ENCODE measurements at regions not wholly inside any gene's neighbourhood (a gene's known extent, or its start where the extent isn't known, plus 50 kb on each side); places are given as distances from the start of the nearest gene placed in this dataset.

- intact Hi-C loops (cut with DNase I): no loop called here
- TF ChIP-seq CTCF (IDR thresholded peaks at IDR 0.05): no peak
- Histone ChIP-seq H3K4me3 (no peak overlapping the region), H3K27ac (peak overlapping the region in 2 of 10 donors; percentile 48 to 58), H3K27me3 (no peaks in the 10 kb centered on the region), H3K4me1 (peaks cover 0 to 4% (median 0%) of the 10 kb centered on the region in 9 donors), H3K36me3 (no peaks in the 10 kb centered on the region), H3K9me3 (peaks cover 0 to 5% (median 0%) of the 10 kb centered on the region in 11 donors)
- no peak for ATAC-seq
- DNase-seq: no peak
These were observed 527.5 kb upstream of the NMUR2 start for GRCh38 chr5:152932621-152933020.

GRCh38 chr5:152933056-152933455, 528.0 kb upstream of the NMUR2 start:
- WGBS, 2 donors: 53 to 71% methylated on average over 2 of the region's 2 CpGs
- Histone ChIP-seq H3K27ac (peak overlapping the region in 2 of 10 donors; percentile 48 to 58), H3K27me3 (no peaks in the 10 kb centered on the region), H3K36me3 (no peaks in the 10 kb centered on the region), H3K4me1 (peaks cover 0 to 4% (median 0%) of the 10 kb centered on the region in 9 donors), H3K4me3 (no peak overlapping the region), H3K9me3 (peaks cover 0 to 8% (median 0%) of the 10 kb centered on the region in 11 donors)
- no peak for TF ChIP-seq CTCF (IDR thresholded peaks at IDR 0.05)
- intact Hi-C loops (cut with DNase I): no loop called here
- no peak for ATAC-seq
- DNase-seq: no peak

GRCh38 chr5:152938630-152939029, 533.6 kb upstream of the NMUR2 start:
- Histone ChIP-seq H3K36me3 (no peaks in the 10 kb centered on the region), H3K4me1 (no peaks in the 10 kb centered on the region), H3K9me3 (peaks cover 0 to 26% (median 0%) of the 10 kb centered on the region in 11 donors), H3K27me3 (no peaks in the 10 kb centered on the region), H3K4me3 (no peak overlapping the region), H3K27ac (no peak overlapping the region)
- DNase-seq (no peak), ATAC-seq (no peak)
- intact Hi-C loops (cut with DNase I): loop anchor here in 1 of 10 donors (2.0 kb wide), 1 partner anchor 24 kb away; no protein-coding TSS in a partner anchor
- TF ChIP-seq CTCF (IDR thresholded peaks at IDR 0.05): no peak
- WGBS, 2 donors: 82 to 91% methylated on average over 1 of the region's 1 CpG

- intact Hi-C loops (cut with DNase I): no loop called here
These were observed 537.7 kb upstream of the NMUR2 start for GRCh38 chr5:152942633-152943336.

More at GRCh38 chr5:152942633-152943336, 537.7 kb upstream of the NMUR2 start:
- H3K27me3 ChIP-seq: no peaks in the 10 kb centered on the region
- 62 to 74% methylated on average over 5 of the region's 5 CpGs for WGBS, 2 donors
- no peak overlapping the region for H3K4me3 ChIP-seq
- no peak for TF ChIP-seq CTCF (IDR thresholded peaks at IDR 0.05)
- peak in 1 of 2 donors; percentile 40 for DNase-seq
- H3K27ac ChIP-seq: peak overlapping the region in 3 of 10 donors; percentile 5 to 32 (median 19)
- peak in 6 of 8 donors; percentile 25 to 87 (median 38) for ATAC-seq
- H3K4me1 ChIP-seq: no peaks in the 10 kb centered on the region
- peaks cover 0 to 21% (median 0%) of the 10 kb centered on the region in 11 donors for H3K9me3 ChIP-seq
- no peaks in the 10 kb centered on the region for H3K36me3 ChIP-seq

Data from heart right ventricle (tissue), 16 donors.